G401 (cell line): ENCODE measurements at regions not wholly inside any gene's neighbourhood (a gene's known extent, or its start where the extent isn't known, plus 50 kb on each side); places are given as distances from the start of the nearest gene placed in this dataset.
"Not testable (repeated sequence)": the region's sequence is repeated elsewhere in the genome, so short reads cannot be mapped to it uniquely, and the experiment has no call there.

Source experiments
- DNase-seq: peaks from one replicate; pipeline ENCODE4 v3.0.0-alpha.2; 2015; ENCODE audit warnings: low spot score
- in situ Hi-C: cut with HindIII; loops from 2 replicates; pipeline ENCODE4 v1.10.0; 2016; ENCODE audit warnings: low sequenced_read_pairs, mixed read lengths

GRCh38 chr1:105359457-105359856, 1609.8 kb downstream of the AMY1C start:
- DNase-seq: no peak
- in situ Hi-C loops: no loop called here

- DNase-seq: no peak
- in situ Hi-C loops: no loop called here
Measured at GRCh38 chr1:105362438-105362837, 1612.7 kb downstream of the AMY1C start.

DNA sequence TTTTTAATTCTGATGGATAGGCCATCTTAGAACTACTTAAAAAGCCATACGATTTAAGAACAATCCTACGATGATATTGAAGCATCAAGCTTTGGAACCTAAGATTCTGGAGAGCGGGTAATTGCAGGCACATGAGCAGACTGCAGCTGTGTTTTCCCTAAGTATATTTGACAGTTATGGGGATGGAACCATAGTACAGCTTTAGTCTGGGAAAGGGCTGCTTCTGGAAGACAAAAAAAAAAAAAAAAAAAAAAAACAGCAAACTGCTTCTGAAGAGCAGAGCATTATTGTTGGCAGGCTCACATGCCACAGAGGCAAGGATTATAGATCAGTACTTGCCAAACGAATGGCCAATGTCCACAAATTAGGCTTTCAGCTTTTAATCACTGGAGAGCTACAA, 1618.7 kb downstream of the AMY1C start:
- in situ Hi-C loops: no loop called here
- DNase-seq: no peak

GRCh38 chr1:105373681-105374080, 1624.0 kb downstream of the AMY1C start:
- in situ Hi-C loops: no loop called here
- DNase-seq: no peak

GRCh38 chr1:105386489-105386888, 1636.8 kb downstream of the AMY1C start:
- in situ Hi-C loops: no loop called here
- no peak for DNase-seq

GRCh38 chr1:105396001-105396400, 1646.3 kb downstream of the AMY1C start:
- DNase-seq: no peak
- in situ Hi-C loops: no loop called here

DNA sequence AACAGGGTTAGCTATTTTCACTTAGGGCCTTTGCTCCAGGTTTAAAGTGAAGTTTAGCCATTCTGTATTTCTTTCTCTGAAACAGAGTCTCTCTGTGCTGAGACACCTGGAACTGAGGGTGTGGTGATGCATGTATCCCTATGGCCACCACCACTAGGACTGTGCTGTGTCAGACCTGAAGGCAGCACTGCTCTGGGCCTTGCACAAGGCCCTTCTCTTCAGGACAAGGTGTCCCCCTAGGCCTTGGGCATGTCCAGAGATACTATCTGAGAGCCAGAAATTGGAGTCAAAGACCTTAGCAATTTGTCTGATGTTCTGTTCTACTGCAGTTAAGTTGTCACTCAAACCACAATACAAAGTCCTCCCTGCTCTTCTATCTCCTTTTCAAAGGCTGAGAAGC, 1649.2 kb downstream of the AMY1C start:
- in situ Hi-C loops: no loop called here
- DNase-seq: no peak

GRCh38 chr1:105399716-105400115, 1650.0 kb downstream of the AMY1C start:
- no peak for DNase-seq
- in situ Hi-C loops: no loop called here

GRCh38 chr1:105416261-105416660, 1640.2 kb upstream of the PRMT6 start:
- in situ Hi-C loops: no loop called here
- DNase-seq: no peak

- DNase-seq: no peak
- in situ Hi-C loops: no loop called here
Measured at GRCh38 chr1:105419030-105419429, 1637.4 kb upstream of the PRMT6 start.

GRCh38 chr1:105427543-105427942, 1628.9 kb upstream of the PRMT6 start:
- no peak for DNase-seq
- in situ Hi-C loops: no loop called here

DNA sequence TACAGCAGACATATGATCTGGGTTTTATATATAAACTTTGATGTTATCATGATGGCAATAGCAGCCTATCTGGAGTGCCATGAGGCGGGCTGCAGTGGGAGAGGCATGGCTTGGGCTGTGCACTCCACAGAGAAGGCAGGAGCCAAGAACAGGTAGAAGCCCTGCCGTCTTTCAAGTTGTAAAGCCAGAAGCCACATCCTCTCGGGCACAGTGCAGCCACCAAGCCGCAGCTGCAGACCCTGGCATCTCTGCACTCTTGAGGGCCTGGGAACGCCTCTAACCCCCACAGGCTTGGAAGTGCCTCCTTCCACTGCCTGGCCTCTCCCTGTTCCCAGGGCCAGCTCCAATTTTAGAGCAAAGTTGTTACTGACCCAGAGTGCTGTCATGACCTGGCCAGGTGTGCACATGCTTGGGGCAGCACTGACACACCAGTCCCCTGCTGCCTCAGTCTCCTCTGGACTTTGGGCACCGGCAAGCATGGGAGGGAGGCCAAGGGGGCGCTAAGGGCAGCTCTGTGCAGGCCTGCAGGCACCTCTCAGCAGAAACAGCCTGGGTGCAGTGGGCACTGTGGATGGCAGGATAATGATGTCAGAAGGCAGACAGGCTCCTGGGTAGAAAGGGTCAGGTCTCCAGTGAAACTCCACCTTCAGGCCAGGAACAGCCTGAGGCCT, 1619.8 kb upstream of the PRMT6 start:
- no peak for DNase-seq
- in situ Hi-C loops: no loop called here

GRCh38 chr1:105437847-105438246, 1618.6 kb upstream of the PRMT6 start:
- DNase-seq: no peak
- in situ Hi-C loops: no loop called here

DNA sequence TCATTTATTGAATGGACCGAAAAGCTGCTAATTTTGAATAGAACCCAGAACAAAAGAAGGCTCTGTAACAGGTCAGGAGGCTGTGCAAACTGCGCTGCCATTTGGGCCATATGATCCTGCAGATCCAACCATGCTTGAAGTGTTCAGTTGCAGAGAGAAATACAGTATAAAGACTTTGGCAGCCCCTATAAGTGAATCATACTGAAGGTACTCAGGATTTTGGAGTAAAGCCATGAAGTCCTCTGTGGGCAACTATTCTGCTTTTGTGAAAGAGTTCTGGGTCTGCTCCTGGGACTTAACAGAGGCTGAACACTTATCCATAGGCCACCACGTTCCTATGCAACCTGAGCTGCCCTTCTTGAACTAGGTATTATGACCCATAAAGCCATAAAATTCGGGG, 1613.6 kb upstream of the PRMT6 start:
- in situ Hi-C loops: no loop called here
- no peak for DNase-seq

DNA sequence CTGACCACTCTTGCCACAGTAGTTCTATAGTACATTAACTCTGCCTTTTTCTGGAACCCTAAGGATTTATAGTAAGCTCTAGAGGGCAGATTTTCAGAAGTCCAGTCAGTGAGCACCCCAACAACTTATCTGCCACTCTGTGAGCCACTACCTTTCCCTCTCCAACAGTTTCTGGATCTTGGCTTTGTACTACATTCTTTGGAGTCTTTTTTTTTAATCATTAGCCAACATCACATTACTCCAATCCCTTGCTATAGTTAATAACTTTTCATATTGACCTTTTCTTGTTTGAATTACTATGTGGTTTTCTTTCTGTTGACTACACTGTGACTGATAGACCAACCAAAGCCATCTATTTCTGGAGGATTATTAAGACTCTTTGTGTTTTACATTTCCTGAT, 1596.7 kb upstream of the PRMT6 start:
- in situ Hi-C loops: no loop called here

GRCh38 chr1:105462308-105462707, 1594.2 kb upstream of the PRMT6 start:
- DNase-seq: no peak
- in situ Hi-C loops: no loop called here

More for the DNA sequence above, 1596.7 kb upstream of the PRMT6 start:
- no peak for DNase-seq

DNA sequence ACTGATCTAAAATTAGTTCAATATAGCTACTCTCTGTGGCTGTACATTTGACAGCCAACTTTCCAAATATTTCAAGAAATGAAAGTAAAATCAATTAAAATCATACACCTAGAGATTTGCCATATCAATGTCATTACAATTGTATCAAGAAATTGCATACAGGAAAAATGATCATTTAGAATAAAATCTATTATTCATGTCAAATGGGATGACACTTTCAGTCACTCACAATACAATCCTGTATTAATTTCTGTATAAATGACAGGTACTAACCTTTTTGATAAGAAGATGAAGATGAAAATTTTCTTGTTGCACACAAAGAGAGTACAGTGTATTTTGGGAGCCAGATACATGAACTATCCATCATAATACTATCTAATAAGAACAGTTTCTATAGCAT, 1588.9 kb upstream of the PRMT6 start:
- in situ Hi-C loops: no loop called here
- DNase-seq: no peak

- DNase-seq, in situ Hi-C loops: not testable (repeated sequence)
Measured at GRCh38 chr1:105470541-105470940, 1585.9 kb upstream of the PRMT6 start.

GRCh38 chr1:105483436-105483835, 1573.0 kb upstream of the PRMT6 start:
- DNase-seq: no peak
- in situ Hi-C loops: no loop called here

GRCh38 chr1:105485207-105485606, 1571.3 kb upstream of the PRMT6 start:
- in situ Hi-C loops: no loop called here
- DNase-seq: no peak

GRCh38 chr1:105492921-105493320, 1563.6 kb upstream of the PRMT6 start:
- in situ Hi-C loops: no loop called here

DNA sequence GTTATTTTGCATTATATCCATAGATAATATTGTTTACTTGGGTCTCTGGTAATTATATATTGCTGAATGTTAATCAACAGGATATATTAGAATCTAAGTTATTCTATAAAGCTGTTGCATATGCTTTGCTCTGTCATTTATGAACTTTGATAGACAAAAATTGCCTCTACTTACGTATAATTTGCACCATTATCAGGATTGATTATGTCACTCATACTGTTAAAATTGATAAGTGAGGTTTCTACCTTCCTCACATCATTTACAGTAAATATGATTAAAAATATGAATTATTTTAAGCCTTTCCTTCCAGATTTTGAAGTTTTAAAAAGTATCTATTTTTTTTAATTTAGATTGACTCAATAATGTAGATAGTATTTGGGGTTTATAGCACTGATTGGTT, 1540.4 kb upstream of the PRMT6 start:
- in situ Hi-C loops: no loop called here
- DNase-seq: no peak

More at GRCh38 chr1:105492921-105493320, 1563.6 kb upstream of the PRMT6 start:
- no peak for DNase-seq
